ENCODE measurements at regions not wholly inside any gene's neighbourhood (a gene's known extent, or its start where the extent isn't known, plus 50 kb on each side); places are given as distances from the start of the nearest gene placed in this dataset.
"Not testable (repeated sequence)": the region's sequence is repeated elsewhere in the genome, so short reads cannot be mapped to it uniquely, and the experiment has no call there.

DNA sequence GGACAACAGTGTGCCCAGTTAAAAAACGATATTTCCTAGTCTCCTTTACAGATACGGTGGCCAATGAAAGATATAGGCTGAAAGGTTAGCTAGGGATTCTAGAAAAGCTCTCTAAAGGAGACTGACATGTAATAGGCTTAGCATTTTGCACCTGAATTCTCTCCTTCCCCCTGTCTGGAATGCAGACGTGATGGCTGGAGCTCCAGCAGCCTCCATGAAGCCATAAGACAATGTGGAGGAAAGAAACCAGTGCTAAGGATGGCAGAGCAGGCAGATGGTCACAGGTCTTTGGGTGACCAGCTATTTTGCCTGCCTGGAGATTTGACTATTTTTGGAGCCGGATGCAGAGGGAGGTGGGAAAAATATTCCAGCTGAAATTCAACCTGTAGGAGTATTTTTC lies 286.2 kb upstream of the PLGLB2 start:
- DNase-seq: not testable (repeated sequence)

DNA sequence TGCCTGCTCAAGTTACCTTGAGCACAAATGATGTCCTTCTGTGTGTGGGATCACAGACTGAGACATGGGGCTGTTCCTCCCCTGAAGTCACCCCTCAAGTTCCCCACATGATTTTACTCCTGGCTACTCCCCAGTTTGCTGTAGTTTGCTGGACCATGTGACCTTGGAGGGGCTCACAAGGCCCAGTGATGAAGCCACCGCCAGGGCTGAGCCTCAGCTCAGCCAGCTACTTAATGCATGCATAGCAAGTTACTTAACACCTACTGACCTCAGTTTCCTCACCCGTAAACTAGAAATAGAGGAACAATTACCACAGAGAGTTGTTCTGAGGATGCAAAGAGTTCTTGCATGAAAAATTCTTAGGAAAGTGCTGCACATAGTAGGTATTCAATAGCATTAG lies 283.7 kb upstream of the PLGLB2 start:
- not testable (repeated sequence) for DNase-seq

DNA sequence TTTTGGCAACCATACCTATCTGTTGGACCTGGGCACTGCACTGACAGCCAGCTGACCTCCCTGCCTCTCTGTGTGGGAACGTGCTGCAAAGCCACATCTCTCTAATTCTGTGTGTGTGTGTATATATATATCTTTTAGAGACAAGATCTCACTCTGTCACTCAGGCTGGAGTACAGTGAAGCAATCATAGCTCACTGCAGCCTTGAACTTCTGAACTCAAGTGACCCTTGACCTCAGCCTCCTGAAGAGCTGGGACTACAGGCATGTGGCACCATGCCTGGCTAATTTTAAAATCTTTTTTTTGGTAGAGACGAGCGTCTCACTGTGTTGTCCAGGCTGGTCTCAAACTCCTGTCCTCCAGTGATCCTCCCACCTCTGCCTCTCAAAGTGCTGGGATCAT lies 282.2 kb upstream of the PLGLB2 start:
- DNase-seq: not testable (repeated sequence)

DNA sequence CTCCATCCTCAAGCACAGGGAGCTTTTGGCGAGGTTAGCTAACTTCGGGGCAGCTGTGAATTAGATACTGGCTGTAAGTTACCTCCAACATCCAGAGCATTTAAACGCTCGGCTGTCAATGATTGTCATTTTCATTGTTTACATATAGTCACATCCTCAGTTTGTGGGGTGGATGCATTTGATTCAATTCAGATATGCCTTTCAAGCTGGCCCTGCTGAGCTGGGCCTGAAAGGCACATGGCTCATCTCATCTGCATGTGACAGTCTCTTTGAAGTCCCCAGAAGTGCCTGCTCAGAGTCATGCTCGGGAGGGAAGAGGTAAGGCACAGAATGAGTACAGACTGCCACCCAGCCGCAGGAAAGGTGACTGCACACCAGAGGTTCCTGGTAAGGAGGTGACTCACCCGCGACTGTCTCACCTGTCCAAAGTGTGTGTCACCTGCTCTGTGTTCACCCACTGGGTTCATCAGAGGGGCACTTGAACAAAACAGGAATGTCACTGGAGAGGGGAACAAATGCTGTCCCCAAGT lies 281.2 kb upstream of the PLGLB2 start:
- DNase-seq: not testable (repeated sequence)

DNA sequence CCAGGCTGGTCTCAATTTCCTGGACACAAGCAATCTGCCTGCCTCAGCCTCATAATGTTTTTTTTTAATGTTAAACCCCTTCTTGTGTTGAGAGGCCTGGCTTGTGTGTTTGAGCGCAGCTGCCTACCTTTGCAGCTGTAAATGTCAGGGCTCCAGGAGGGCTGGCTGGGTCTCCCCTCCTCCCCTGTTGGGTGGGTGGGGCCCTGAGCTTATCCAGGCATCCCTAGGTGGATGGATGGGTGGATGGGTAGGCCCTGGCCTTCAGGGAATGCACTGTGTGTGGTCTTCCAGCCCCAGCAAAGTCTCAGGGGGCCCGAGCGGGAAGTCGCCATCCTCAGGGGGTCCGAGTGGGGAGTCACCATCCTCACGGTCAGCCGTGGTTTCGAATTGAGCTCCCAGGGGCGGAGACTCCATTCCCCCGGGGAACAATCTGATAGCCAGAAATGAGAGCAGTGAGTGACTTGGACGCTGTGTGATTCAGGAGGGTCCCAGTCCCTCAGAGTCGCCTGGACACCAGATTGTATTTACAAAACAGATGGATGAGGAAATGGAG lies 279.4 kb upstream of the PLGLB2 start:
- not testable (repeated sequence) for DNase-seq

DNA sequence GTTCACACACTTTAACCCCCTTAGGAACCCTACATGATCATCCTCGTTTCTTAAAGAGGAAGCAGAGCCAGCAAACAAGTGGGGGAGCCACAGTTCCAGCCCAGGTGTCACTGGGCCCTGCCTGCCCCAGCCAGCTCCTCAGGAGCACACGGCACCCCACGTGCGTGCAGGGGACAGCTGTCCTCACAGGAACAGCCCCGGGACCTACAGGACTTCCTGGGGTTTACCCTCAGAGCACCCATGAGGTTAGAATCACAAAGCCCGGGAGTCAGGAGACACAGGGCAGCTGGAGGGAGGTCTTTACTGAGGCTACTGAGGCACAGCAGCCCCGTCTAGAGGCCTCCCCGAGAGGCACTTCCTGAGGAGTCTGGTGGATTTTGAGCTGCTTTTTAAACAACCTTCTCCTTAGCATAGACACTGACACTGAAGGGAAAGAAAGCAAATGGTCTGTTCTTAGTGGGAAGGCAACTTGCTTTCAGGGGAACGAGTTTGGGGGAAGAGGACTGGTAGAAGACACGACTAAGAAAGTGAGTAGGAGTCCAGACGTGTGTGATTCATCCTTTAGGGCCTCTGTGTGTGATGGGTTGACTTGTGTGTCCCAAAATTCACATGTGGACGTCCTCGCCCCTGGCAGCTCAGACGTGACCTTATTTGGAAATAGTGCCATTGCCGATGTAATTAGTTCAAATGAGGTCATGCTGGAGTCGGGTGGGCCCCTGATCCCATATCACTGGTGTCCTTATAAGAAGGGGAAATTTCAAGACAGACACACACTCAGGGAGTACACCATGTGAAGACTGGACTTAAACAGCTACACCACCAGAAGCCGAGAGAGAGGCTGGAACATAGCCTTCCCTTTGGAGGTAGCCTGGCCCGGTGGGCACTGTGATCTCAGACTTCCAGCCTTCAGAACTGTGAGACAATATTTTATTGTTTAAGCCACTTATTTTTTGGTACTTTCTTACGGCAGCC lies 278.4 kb upstream of the PLGLB2 start:
- not testable (repeated sequence) for DNase-seq

DNA sequence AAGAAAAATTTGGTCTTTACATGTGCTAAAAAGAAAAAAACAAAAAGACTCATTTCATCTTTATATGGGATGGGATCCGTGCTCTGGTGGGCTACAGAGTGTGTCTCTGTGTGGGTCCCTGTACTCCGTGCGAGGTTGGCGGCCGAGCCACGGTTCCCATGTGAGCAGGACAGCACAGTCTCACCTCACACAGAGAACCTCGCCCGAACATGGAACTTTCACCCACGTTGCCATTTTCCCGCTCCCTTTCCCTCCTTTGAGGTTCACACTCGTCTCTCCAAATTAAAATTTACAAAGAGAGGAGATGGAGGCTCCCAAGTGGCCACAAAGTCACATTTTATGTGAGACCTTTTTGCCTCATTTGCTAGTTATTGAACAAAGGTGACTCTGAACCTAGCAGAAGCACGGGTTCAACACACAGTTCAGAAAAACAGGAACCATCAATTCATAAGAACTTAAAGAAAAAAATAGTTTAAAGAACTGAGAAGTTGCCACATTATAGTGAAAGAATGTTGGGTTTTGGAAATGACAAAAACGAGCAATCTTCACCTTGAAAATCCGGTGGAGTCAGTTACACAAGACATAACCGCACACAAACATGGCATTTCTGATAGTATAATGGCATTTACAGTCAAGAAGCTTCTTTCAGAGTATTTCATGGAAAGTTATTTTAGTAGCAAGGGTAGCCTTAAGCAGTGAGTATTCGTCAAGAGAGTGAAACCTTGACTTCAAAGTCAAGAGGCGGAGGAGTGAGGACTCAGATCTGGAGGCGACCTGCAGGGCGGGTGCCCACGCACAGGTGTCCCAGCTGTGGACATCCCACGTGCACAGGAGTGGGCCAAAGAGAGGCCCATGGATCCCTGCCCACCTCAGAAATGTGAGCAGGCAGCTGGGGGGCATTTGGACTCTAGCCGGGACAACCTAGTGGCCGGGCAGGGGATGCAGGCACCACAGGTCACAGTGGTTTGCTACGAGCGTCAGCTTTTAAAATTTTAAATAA lies 277.2 kb upstream of the PLGLB2 start:
- DNase-seq: not testable (repeated sequence)

DNA sequence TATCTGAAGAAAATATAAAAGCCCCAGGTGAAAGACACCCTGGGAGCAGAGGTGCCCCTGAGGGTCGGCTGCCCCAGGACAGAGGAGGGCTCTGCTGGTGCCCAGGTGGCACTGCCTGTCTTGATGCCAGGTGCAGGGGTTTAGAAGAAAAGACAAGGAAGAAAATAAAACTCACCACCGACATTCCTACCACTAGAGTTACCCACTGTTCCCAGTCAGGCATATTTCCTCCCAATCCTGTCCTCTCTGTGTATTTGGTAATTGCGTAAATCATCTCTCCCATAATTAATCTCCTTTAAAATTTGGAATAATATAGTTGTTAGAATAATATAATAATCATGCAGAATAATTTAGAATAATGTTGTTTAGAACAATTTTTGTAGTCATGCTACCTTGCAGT lies 276.4 kb upstream of the PLGLB2 start:
- not testable (repeated sequence) for DNase-seq

DNA sequence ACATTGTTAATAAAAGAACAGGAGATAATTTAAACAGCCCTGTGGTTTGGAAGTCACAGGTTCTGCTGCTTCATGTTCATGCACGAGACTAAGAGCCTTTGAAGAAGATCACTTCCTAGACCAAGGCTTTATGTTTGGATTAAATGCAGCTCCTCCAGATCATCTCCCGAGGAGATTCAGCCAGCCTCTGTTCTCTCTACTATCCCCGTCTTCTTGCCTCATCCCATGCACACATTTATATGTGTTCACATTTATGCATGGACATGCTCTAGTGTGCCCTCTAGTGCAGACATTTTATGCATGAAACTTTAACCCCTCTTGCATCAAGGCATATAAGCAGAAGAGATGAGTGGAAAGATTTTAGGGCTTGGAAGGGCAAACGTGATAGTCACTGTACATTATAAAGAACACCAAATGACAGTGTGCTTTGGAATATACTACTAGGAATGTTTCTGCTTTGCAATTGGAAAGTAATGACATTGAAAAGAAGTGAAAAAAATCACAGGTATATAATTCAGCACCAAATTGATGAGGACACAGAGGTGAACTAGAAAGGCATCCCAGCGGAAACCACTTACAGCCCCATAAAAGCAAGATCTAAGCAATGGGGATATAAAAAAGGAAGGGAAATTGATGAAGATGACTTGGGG lies 271.5 kb upstream of the PLGLB2 start:
- DNase-seq: not testable (repeated sequence)

DNA sequence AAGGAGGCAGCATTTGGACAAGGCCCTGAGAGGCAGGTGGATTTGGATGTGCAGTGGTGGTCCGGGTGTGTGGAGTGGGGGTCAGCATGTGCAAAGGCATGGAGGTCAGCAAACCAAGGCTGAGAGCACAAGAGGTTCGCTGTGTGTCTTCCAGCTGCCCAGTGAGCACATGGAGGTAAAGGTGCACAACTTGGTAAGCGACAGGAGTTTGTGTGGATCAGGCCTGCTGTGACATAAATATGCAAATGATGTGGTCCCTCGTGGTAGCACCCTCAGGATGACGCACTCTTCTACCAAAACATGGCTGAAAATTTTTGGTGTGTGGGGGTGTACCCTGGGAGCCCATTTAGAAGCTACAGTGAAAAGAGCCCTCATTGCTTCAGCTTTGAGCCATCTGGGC lies 271.0 kb upstream of the PLGLB2 start:
- DNase-seq: not testable (repeated sequence)

DNA sequence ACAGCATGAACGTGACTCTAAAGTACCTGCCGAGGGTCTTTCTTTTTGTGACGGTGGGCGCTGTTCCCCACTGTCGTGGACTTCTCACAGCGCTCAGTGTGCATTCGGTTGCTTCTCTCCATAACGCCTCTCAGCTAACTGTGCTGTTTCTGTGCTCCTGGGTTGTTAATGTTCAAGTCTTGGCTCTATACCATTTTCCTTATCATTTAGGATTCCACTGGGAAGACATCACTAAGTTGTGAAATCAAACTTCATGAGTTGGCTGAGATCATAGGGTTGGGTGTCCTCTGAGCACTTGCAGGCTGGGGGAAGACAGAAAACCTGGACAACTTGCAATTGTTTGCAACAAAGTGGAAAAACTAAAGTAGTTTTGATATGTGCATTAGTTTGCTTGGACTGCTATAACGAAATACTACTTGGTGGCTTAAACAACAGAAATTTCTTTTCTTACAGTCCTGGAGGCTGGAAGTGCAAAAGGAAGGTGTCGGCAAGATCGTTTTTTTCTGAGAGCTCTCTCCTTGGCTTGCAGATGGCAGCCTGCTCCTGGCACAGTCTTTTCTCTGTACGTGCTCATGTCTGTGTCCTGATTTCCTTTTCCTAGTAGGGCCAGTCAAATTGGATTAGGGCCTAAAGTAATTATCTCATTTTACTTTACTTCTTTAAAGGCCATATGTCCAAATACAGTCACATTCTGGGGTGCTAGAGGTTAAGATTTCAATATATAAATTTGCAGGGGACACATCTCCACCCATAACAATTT lies 270.0 kb upstream of the PLGLB2 start:
- not testable (repeated sequence) for DNase-seq

DNA sequence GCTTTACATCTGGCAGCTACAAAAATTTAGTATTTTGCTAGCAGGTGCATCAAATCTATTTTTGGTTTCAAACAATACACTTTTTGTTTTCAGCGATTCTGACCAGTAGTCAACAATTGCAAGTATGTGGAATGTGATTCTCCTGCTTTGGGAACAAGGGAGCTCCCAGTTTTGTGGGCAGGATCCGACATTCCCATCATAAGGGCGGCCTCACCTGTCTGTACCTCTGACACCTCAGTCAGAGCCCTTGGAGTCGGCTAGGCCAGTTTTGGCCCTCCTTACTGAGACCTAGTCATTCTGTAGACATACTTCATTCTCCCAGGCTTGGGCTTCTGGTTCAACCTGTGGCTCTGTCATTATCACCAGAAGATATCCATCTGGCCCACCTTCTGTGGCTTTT lies 269.0 kb upstream of the PLGLB2 start:
- DNase-seq: not testable (repeated sequence)

DNA sequence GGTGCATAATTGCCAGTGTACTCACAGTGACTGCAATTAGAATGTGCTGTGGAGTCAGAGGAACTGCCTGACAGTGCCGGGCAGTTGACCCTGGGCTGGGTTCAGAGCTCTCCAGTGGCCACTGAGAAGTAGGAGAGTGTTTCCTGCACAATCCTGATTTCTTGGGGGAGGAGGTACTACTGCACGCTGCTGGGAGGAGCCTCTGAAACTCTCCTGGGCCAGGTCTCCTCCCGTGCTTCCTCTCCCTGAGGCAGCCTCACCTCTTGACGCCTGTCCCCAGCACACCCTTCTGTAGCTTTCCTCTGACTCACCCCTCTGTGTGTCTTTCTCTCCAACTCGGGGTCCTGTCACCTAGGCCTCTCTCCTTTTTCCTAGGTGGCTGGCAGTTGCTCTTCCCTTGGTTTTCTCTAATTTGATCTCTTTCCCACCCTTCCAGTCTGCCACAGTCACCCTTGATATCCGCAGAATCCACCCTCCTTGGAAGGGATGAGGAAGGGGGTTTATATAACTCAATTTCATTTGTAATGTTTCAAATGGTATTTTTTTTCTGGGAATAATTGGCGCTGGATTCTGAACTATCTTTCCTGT lies 264.7 kb upstream of the PLGLB2 start:
- not testable (repeated sequence) for DNase-seq

DNA sequence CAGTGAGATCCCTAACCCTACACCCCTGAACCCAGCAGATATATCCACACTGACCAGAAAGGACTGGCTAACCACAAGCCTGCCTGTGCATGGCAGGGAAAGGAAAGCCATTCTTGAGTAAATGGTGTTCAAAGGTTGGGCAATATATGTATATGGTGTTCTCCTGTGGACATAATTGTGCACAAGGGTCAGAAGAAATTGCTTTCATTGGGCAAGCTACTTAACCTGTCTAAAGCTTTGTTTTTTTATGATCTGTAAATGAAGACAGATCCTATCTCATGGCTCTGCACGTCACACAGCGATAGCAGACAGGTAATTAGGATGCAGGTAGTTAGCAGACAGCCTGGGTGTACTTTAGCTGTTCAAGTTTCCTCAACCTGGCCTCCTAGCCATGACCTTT lies 263.5 kb upstream of the PLGLB2 start:
- not testable (repeated sequence) for DNase-seq

DNA sequence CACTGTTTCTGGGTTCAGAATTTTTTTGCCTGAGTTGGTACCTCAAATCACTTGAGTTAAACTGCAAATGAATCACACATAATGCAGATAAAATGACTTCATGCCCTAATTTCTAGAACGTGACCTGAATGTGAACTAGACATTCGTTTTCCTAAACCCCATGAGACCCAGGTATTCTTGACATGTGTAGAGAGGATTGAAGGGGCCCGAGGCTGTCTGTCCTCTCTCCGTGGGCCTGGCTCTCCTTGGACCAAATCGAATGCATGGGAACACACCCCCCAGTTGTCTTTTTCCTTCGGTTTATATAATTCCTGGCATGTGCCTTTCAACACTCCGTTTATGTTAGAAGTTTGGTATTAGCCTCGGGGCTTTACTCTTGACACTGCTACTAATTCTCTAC lies 262.4 kb upstream of the PLGLB2 start:
- not testable (repeated sequence) for DNase-seq

DNA sequence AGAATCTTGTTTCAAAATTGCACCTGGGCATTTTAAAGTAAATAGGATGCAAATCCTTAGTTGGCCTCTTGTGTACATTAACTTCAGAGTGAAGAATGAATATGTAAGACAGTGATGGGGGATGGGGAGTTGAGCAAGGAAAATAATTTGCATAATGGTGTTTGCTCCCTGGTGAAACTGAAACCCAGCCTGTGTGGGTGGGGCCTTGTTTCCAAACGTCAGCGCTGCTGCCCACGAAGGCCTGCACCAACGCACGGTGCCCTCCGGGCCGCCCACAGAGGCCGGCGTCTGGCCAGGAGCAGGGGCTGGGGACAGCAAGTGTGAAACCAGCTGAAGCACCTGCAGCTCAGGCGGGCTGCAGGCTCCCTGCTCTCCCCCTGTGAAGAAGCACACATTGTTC lies 262.0 kb upstream of the PLGLB2 start:
- DNase-seq: not testable (repeated sequence)

DNA sequence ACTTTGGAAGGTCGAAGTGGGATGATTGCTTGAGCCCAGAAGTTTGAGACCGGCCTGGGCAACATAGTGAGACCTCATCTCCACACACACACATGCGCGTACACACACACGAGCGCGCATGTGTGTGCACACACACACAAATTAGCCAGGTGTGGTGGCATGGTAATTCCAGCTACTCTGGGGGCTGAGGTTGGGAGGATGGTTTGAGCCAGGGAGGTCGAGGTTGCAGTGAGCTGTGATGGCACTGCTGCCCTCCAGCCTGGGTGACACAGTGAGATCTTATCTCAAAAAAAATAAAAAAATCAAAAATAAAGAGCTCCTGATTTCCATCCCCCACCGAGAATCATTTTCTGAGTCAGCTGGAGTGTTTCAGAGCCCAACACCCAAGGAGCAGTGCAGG lies 261.5 kb upstream of the PLGLB2 start:
- not testable (repeated sequence) for DNase-seq

DNA sequence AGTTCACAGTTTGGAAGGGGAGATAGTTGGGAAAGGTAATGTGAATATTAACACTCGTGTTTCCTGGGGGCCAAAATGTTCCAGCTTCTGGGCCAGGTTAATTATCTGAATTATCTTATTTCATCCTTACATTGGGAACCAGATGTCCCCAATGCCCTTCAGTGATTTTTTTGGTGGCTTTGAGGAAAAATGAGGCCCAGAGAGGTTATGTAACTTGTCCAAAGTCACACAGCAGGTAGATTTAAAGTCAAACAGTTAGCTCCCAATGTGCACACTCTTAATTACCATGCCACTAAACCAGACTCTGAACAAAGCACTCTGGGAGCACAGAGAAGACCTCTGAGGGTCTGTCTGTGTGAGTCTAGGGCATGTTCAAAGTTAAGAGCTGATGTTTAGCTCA lies 259.9 kb upstream of the PLGLB2 start:
- DNase-seq: not testable (repeated sequence)

DNA sequence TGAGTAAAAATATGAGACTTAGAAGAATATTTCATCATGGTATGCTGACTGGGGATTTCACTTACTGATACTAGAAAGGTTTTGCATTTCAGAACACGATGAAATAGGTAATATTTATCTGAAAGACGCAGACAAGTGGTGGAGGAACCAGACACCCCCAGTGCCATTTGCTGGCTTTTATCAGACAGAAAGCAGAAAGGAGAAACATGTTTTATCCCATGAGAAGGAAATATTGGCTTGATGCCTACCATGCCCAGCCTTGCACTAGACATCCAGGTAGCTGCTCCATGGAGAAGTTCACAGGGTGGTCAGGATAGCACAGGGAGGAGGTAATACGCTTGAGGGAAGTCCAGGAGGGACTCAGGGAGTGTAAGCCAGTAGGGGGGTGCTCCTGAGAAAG lies 258.9 kb upstream of the PLGLB2 start:
- not testable (repeated sequence) for DNase-seq

DNA sequence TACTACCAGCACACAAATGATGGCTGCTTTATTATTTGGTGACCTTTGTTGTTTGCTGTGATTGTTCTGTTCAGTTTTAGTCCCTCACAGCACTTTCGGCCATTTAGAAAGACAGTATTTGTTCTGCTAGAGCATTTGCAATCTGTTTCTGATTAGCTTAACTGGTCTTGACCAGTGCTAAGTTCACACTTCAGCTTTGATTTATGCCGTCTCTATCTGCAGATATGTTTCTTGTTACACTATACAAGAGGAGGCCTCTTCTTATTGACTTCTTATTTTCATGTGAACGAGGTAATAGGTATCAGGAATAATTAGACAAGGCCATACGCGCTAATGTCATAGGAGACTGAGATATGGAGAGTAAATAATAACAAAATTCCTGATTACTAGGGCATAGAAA lies 253.0 kb upstream of the PLGLB2 start:
- not testable (repeated sequence) for DNase-seq

DNA sequence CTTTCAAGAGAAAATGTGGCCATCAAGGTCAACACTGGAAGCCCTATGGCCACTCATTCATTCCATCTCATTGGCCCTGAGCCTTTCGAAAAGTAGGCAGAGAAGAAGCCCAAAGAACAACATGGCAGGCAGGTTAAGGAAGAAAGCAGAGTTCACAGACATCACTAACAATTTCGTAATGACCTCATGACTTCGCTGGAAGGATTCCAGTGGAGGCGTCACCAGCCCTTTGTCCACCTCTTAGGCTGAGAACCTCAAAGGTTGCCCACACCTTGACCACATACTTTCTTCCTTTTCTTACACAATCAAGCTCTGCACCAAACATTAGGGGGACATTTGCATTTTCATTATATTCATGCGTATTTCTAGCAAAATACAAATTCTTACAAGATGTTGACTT lies 252.4 kb upstream of the PLGLB2 start:
- DNase-seq: not testable (repeated sequence)
